ENCODE measurements at regions not wholly inside any gene's neighbourhood (a gene's known extent, or its start where the extent isn't known, plus 50 kb on each side); places are given as distances from the start of the nearest gene placed in this dataset.

DNA sequence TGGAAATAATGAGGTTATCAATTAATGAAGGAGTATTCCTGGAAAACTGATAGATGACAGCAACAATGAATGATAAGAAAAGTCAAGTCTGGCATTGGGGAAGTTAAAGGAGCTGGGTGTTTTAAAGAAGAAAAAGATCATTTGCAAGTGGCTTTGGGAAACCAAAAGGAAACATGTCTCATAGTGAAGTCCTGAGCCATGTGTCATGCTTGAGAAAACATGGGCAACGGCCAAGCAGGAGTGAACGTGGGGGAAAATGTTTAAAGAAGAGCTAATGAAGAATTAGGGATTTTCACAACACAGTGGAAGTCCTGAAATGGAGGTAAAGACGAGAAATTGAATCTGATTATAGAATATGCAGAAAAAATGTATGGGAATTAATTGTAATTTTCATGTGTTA, 1383.2 kb upstream of the CELF2 start:
- no peak for DNase-seq

DNA sequence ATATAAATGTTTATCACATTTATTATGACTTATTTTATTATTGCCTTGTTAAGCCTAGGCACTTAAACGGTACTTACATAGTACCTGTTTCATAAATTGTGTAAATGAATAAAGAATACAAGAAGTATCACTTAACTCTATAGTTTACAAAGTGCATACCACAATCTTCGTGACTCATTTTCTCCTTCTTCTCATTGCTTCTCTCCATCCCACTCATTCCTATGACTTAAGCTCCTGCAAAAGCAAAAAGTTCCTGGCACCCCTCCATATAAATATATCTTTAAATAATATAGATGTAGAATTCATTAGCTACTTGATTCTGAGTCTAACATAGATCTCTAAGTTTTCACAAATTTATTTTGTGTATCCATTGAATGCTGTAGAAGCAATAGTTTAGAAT, 1382.0 kb upstream of the CELF2 start:
- DNase-seq, result no peak

DNA sequence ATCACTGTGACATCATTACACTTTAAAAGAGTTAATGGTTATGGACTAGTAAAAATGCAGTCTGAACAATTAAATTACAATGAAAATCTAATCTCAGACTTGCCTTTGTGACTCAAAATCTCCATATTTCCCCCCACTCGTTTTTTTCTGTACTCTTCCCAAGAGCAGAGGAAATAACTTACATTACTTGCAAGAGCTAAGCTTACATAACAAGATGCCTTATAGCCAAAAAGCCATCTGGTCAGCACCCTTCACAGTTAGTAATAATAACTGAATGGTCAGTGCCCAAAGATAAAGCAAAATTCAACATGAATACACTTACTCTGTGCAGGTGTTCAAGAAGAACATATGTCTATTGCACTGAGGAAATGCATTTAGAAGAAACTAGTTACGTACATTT, 1381.5 kb upstream of the CELF2 start:
- no peak for DNase-seq

DNA sequence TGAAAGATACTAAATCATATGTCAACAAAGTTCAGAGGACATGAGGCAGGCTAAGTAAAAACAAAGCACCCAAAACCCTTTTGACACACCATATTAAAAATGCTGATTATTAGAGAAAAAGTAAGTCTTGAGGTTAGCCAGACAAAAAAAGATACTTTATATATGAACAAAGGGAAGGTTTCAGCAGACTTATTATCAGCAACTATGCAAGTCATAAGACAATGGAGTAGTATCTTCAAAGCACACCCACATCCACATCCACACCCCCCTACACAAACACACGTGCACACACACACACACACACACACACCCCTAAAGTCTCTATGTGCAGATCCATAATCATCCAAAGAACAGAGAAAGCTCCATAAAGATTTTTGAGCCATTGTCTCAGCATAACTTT, 1373.9 kb upstream of the CELF2 start:
- no peak for DNase-seq

DNA sequence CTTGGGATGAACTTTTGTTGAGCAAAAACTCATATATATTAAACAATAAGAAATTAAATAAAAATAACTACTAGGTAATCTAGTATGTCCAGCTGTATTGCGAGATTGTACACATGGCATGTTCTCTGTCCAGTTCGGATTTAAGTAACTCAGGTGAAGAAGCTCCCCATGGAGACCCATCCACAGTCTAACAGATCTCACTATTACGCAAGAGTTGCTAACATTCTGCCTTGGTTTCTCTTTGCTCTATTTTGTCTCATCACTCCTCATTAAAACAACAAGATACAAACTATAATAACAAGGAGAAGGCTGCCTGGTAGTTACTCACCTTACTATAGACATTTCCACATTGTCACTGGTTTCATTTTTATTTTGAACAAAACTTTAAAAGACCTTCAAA, 1372.3 kb upstream of the CELF2 start:
- no peak for DNase-seq

DNA sequence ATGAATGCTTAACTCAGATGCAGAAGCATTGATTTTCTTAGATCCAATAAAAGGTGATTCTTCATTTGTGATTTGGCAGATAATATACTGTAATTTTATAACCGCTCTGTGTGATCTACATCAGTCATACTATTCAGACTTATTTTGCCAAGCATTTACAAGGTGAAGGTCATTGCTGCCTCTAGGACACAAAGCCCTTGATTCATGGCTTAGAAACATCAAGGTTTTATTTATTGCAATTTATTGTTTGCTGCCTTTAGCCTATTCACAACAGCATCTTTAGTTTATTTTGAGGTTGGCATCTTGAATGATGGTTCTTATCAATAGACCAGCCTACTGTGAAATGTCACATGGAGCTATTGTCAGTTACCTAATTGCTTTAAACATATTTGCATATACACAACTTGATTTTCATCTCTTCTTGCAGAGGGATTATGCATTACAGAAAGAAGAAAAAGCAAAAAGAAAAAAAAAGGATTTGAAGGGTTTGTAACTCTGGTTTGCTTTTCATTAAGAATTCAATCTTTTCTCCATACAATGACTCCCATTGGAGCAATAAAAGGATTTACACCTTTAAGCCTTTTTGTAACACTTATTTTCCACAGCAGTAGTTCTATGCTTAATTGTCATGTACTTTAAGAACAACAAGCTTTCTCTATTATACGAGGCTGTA, 1371.6 kb upstream of the CELF2 start:
- DNase-seq, result no peak

DNA sequence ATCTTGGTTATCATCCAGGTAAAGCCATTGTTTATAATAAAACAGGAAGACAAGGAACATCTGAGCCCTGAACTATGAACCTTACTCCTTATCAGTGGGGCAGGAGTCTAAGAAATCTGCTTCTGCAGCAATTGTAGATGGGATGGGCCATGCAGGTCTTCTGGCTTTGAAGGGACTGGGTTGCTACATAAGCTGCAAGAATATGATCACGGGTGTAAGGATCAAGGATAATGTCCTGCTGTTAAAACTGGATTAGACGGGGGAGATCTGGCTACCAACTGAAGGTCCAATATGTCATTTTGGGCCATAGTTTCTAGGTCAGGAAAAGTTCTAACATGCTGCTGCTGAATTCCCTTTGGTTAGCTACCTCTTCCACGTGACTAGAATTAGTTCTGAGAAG, 1363.4 kb upstream of the CELF2 start:
- no peak for DNase-seq

DNA sequence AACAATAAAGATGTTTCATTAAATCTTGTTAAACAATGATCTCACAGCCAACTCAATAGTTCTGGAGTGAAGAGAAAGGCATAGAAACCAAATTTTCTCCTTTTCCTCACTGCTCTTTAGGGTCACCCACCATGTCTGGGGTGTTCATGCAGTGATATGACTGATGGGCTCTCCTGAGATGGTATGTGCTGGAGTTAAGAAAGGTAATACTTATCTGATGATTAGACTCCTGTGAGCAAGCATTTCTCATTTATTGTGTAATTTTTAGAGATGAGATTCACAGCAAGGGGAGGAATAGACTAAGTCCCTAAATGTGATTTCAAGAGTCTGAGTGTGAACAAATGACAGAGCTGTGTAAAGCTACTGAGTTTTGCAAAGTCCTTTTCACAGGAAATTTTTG, 1361.3 kb upstream of the CELF2 start:
- DNase-seq, result no peak

DNA sequence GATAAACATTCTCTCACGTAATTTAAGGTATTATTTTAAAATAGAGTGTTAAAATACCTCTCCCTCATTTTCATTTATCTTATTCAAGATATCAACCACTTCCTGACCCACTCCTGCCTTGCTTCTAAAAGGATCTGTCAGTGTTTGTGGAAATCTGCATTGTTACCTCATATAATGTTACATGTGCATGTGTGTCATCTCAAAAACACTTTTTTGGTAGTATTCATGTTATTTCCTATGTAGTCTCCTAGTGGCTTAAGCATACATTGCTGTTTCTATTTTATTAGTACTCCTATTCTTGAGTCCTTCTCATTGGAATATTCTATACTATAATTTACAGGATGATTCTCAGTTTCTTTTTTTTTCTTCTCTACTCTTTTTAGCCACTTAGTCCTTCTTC, 1360.7 kb upstream of the CELF2 start:
- DNase-seq, result no peak

DNA sequence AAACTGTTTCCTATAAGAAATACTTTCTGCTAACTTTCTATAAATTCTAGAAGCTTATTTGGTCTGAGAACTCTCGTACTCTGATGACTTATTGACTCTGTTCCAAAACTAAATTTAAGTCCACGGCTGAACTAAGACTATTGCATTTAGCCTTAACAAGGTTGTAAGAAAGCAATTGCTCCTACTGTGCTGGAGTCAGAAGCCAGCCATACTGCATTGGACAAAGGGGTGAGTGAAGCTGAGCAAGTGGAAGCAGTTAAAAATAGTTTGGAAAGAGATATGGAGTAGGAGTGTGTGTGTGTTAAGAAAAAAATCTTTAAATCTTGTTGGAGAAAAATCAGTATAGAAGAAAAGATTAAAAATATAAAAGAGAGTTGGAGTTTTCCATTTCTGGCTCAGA, 1360.1 kb upstream of the CELF2 start:
- no peak for DNase-seq

DNA sequence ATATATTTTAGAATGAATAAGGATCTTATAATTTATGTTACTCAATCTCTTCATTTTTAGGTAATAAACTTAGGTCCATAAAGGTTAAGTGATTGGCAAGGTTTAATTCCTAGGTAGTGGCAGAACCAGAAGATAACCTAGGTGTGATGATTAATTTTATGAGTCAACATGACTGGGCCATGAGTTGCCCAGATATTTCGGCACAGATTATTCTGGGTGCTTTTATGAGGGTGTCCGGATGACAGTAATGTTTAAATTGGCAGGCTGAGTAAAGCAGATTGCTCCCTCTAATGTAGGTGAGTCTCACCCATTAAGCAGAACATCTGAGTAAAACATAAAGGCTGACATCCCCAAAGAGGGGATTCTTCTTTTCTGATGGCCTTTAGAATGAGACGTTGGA, 1349.3 kb upstream of the CELF2 start:
- no peak for DNase-seq

DNA sequence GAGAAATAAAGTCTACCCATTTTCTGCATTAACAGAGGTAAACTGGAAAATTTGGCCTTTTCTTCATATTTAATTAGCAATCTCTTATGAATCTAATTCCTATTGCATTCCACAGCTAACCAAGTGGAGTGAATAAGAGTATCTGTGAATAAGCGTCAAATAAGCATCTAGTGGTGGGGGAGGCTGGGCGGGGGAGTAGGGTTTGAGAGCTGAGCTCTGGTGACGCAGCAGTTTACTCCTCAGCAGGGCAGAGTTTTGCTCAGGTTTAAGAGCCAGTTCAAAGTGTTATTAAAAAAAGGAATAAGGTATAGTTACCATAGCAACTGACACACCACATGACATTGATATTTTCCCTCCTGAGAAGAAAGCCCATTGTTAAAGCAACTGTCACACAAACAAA, 1346.8 kb upstream of the CELF2 start:
- DNase-seq, result no peak

DNA sequence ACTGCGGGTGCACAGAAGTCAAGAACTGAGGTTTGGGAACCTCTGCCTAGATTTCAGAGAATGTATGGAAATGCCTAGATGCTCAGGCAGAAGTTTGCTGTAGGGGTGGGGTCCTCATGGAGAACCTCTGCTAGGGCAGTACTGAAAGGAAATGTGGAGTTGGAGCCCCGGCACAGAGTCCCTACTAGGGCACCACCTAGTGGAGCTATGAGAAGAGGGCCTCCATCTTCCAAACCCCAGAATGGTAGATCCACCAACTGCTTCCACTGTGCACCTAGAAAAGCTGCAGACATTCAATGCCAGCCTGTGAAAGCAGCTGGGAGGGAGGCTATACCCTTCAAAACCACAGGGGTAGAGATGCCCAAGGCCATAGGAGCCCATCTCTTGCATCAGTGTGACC, 1336.0 kb upstream of the CELF2 start:
- no peak for DNase-seq

DNA sequence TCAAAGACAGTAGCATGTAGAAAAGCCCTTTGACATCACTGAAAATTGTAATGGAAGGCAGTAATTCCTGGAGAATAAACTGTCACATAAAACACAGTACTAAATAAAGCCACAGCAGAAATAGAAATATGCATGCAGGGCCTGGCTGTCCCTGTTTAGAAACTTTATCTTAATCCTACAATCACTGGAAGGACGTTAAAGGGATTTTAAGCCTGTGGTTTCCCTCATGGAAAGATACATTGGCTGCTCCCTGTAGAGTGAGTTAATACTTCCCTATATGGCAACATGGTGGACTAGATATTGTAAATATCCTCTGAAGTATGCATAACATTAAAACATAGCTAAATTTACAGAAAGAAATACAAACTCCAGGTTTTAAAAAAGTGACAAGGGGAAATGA, 1334.9 kb upstream of the CELF2 start:
- DNase-seq, result no peak

DNA sequence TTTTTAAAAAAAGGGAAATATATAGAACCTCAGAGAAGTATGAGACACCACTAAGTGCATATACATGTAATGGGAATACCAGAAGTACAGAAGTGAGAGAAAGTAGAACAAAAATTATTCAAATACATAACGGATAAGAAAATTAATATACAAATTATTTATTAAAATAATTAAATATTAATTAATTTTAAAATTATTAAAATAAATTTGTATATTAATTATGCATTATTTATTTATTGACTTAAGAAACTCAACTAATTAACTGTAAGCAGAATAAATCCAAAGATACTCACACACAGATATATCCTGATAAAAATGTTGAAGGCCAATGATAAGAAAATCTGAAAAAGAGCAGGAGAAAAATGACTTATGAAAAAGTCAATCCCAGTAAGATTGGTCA, 1333.5 kb upstream of the CELF2 start:
- no peak for DNase-seq

DNA sequence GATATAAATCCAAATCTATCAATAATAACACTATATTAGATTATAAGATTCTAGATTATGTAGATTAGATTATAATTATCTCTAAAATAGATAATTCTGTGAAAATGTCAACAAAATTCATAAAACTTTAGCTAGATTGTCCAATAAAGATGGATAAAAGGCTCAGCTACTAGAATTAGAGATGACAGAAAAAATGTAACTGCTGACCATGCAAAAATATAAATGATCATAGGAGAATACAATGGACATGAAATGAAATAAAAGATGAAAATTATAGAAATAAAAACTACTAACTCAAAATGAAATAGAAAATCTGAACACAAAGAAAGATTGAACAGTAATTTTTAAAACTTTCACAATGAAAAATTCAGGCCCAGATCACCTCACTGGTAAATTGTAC, 1332.1 kb upstream of the CELF2 start:
- DNase-seq, result no peak

DNA sequence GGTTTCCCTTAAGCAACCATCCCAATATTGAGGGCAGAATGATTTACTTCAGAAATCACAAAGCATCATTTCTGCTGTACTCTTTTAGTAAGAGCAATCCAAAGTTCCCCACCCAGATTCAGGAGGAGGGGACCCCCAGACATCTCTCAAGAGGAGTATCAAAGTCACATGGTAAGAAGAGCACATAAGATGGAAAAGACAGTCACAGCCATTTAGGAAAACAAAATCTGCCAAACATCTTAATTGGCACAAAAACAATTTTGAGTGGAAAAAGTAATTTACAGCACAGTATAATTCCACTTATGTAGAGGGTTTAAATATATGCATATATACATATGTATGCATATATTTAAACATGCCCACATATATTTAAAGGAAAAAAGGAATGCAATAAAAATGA, 1329.0 kb upstream of the CELF2 start:
- DNase-seq, result no peak

DNA sequence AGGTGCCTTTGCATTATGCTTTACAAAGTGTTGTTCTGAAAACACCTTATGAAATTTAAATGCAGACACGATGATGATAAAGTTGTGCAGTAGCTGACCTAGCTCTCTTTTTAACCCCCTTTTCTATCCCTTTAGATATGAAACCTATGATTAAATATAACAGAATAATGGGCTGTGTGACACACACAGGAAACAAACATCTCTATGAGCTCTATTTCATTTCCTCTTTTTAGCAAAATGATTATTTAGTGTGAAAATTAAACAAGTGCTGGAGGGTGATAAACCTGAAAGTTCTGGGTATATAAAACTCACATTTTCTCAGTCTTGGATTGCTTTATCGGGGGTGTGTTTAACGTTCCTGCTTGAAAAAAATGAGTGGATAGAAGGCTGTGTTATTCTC, 1310.5 kb upstream of the CELF2 start:
- no peak for DNase-seq

DNA sequence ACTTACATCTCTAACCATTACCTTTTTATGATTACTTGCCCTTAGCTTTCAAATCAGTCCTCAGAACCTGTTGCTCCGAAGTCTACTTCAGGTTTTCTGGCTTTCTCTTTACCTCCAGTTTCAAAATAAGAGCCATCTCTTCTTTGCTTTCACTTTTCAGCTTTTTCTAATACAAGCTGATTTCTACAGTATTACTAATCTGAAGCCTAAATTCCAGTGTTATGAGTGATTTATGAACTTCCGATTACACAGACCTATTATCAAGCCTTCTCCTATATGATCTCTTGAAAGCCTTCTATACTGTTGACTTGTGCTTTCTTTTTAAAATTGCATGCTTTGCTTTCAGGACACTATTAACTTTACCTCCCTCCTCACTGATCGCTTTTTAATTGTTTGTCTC, 1307.8 kb upstream of the CELF2 start:
- no peak for DNase-seq

DNA sequence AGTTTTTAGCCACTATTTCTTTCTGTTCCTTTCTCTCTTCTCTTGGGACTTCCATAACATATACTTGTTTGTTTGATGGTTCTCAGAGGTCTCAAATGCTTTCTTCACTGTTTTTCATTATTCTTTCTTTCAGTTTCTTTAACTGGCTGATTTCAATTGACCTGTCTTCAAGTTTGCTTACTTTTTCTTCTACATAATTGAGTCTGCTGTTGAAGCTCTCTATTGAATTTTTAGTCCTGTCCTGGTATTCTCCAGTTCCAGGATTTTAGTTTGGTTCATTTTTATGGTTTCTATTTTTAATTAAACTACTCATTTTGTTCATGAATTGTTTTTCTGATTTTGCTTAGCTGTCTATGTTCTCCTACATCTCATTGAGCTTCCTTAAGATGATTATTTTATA, 1305.3 kb upstream of the CELF2 start:
- DNase-seq, result no peak

DNA sequence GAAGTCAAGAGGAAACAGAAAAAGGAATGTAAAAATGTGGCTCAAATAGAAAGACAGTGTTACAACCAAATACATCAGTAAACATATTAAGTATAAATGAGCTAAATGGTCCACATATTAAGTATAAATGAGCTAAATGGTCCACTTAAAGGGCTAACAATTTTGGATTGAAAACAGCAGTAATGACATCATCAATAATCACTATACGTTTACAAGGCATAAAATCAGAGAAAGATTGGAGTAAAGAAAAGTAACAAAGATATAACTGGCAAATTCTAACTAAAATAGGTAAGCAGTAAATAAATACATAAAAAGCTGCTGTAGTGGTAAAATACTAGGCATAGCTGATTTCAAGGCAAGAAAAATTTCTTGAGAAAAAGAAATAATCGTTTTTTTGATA, 1298.4 kb upstream of the CELF2 start:
- no peak for DNase-seq

DNA sequence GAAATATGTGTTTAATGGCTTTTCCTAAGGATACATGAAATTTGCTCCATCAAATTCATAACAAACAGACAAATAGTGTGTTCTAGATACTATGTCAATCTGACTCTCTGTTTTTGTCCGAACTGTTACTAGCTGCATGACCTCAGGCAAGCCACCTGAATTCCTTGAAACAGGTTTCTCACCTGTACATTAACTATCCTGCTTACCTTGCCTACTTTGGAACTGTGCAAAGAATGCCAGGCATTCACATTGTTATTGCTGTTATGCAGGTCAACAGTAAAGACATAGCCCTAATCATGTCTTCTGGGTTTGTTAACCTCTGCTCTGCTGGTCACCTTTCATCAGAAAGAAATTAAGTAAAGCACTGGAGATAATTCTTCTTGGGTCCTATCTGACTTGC, 1283.9 kb upstream of the CELF2 start:
- DNase-seq, result no peak

DNA sequence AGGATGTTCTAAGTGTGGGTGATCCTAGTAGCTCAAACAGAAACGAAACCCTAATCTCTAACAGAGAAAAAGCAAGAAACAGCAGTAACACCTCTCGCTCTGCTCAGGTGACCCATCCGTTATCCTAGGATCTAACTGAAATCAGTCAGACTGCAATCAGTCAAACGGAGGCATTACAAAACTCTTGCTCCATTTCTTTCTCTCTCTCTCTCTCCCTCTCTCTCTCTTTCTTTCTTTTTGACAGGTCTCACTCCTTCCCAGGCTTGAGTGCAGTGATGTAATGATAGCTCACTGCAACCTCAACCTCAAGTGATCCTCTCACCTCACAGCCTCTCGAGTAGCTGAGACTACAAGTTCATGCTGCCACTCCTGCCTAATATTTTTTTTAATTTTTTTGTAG, 1283.5 kb upstream of the CELF2 start:
- no peak for DNase-seq

DNA sequence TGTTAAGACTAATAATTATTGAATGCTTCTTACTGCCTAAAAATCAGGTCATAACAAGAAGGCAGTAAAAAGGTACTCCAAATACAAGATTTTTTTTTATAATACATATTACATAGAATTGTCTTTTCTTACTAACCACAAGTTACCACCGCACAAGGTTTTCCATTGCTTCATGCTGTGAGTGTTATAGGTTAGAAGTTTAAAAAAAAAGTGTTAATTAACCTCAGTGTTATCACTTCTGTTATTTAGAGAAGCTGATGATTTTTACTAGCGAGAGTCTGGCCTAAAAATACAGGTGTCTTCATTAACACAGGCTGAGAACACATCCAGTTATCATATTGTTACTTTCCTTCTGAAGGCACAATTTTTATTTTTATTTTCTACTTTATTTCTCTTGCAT, 1281.9 kb upstream of the CELF2 start:
- DNase-seq, result no peak

DNA sequence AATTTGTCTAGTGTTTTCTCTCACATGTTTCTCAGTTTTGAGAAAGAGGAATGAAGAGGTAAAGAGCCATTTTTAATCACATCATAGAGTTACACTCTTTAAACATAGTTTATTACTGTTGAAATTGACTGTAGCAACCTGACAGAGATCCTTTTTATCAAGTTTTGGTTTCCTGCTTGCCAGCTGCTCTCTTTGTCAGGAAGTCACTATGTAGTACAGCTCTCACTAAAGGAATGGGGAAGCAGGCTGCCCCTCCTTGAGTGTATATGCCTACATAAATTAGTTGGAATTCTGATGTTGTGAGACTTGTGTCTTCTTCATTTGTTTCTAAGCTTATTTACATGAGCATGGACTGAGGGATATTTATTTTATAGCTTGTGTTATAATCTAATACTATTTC, 1274.0 kb upstream of the CELF2 start:
- no peak for DNase-seq

DNA sequence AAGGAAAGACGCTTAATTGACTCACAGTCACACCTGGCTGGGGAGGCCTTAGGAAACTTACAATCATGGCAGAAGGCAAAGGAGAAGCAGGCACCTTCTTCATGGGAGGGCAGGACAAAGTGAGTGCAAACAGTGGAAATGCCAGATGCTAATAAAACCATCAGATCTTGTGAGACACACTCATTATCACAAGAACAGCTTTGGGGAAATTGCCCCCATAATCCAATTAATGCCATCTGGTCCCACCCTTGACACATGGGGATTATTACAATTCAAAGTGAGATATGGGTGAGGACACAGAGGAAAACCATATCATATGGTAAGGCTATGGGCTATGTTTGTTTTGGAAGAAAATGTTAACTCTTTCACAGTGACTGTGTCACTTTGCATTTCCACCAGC, 1272.5 kb upstream of the CELF2 start:
- no peak for DNase-seq
